Gastroesophageal sphincter (tissue), 4 donors: ENCODE measurements at regions not wholly inside any gene's neighbourhood (a gene's known extent, or its start where the extent isn't known, plus 50 kb on each side); places are given as distances from the start of the nearest gene placed in this dataset.

Experiments
- ATAC-seq: fragments of 150-250 bp; one replicate; pipeline ENCODE4 v1.9.1; 2016; ENCODE audit warnings: mild to moderate bottlenecking, moderate library complexity
- H3K27ac ChIP-seq, 4 donors: fragments of 200-600 bp; sonication (generic) in 3 of 4; 1 replicate in 3 of 4; 2 replicates in 1 of 4; pipeline ENCODE4 v1.5.1; 2016 to 2019
- H3K27me3 ChIP-seq: fragments of 200-600 bp; sonication (generic); one replicate; pipeline ENCODE4 v1.5.1; 2019
- H3K36me3 ChIP-seq, 2 donors: fragments of 200-600 bp; sonication (generic); one replicate each; pipeline ENCODE4 v1.5.1; 2019; ENCODE audit warnings: control low read depth in 1 of 2
- H3K4me1 ChIP-seq, 3 donors: fragments of 200-600 bp; sonication (generic); 1 replicate in 2 of 3; 2 replicates in 1 of 3; pipeline ENCODE4 v1.5.1; 2016 to 2019; ENCODE audit warnings: control low read depth in 2 of 3
- H3K4me3 ChIP-seq, 2 donors: fragments of 200-600 bp; sonication (generic); one replicate each; pipeline ENCODE4 v1.5.1; 2019; ENCODE audit warnings: mild to moderate bottlenecking in 1 of 2, moderate library complexity in 1 of 2
- H3K9me3 ChIP-seq, 3 donors: fragments of 200-600 bp; sonication (generic); one replicate each; pipeline ENCODE4 v1.5.1; 2017 to 2019; ENCODE audit warnings: control low read depth in 2 of 3
- CTCF ChIP-seq, 4 experiments: fragments of 200-600 bp in 2 of 4; fragments of 450-650 bp in 2 of 4; sonication (generic) in 1 of 4; IDR thresholded peaks; one replicate each; pipeline ENCODE4 v1.5.1; 2017 to 2019; ENCODE audit warnings: antibody characterized with exemption in 4 of 4, mild to moderate bottlenecking in 2 of 4, moderate library complexity in 2 of 4
- EP300 ChIP-seq: sonication (generic); formaldehyde crosslinking; IDR thresholded peaks from one replicate; pipeline ENCODE4 v1.6.1; 2017; ENCODE audit warnings: antibody characterized with exemption, mild to moderate bottlenecking
- POLR2A ChIP-seq, 2 donors: fragments of 450-650 bp; IDR thresholded peaks; one replicate each; pipeline ENCODE4 v1.6.1; 2017; ENCODE audit warnings: antibody characterized with exemption in 2 of 2, mild to moderate bottlenecking in 2 of 2, moderate library complexity in 1 of 2
- POLR2AphosphoS5 ChIP-seq: sonication (generic); formaldehyde crosslinking; IDR thresholded peaks from one replicate; pipeline ENCODE4 v1.6.1; 2017; ENCODE audit warnings: antibody characterized with exemption
- WGBS, 2 donors: methylation state at CpG; one replicate each; pipeline ENCODE4 v1.1.5; 2018; ENCODE audit warnings: low coverage in 1 of 2; 5-methylcytosine and 5-hydroxymethylcytosine counted together

GRCh38 chr1:190615818-190616217, 138.2 kb upstream of the BRINP3 start:
- 90 to 97% methylated on average over 2 to 5 of the region's 7 CpGs for WGBS, 2 donors
- TF ChIP-seq CTCF (IDR thresholded peaks at IDR 0.05) (no peak), EP300 (no peak), POLR2A (IDR thresholded peaks at IDR 0.05) (no peak), POLR2AphosphoS5 (no peak)

GRCh38 chr1:190616235-190616634, 138.6 kb upstream of the BRINP3 start:
- no peak overlapping the region for H3K27ac ChIP-seq
- H3K36me3 ChIP-seq = no peaks in the 10 kb centered on the region
- no peak for ATAC-seq
- 71% methylated on average over 1 of the region's 1 CpG; no CpG with 5 or more reads in 1 of the 2 donors for WGBS, 2 donors
- no peaks in the 10 kb centered on the region for H3K9me3 ChIP-seq
- no peaks in the 10 kb centered on the region for H3K4me1 ChIP-seq
- H3K4me3 ChIP-seq = no peak overlapping the region
- no peak for TF ChIP-seq POLR2A (IDR thresholded peaks at IDR 0.05)
- TF ChIP-seq POLR2AphosphoS5 = no peak
- TF ChIP-seq CTCF (IDR thresholded peaks at IDR 0.05) = no peak
- no peak for TF ChIP-seq EP300
- H3K27me3 ChIP-seq = no peaks in the 10 kb centered on the region

More at GRCh38 chr1:190615818-190616217, 138.2 kb upstream of the BRINP3 start:
- Histone ChIP-seq H3K27me3 (no peaks in the 10 kb centered on the region), H3K4me1 (no peaks in the 10 kb centered on the region), H3K9me3 (no peaks in the 10 kb centered on the region), H3K27ac (no peak overlapping the region), H3K4me3 (no peak overlapping the region), H3K36me3 (no peaks in the 10 kb centered on the region)
- ATAC-seq = no peak

- no peak for TF ChIP-seq POLR2A (IDR thresholded peaks at IDR 0.05)
- no peak for TF ChIP-seq EP300
- TF ChIP-seq POLR2AphosphoS5 = no peak
- TF ChIP-seq CTCF (IDR thresholded peaks at IDR 0.05) = no peak
- no peaks in the 10 kb centered on the region for H3K36me3 ChIP-seq
- H3K4me1 ChIP-seq = no peaks in the 10 kb centered on the region
- no peak overlapping the region for H3K27ac ChIP-seq
- H3K27me3 ChIP-seq = no peaks in the 10 kb centered on the region
- no peak for ATAC-seq
- no peak overlapping the region for H3K4me3 ChIP-seq
- 10 to 36% methylated on average over 1 of the region's 1 CpG for WGBS, 2 donors
- no peaks in the 10 kb centered on the region for H3K9me3 ChIP-seq
Measured at GRCh38 chr1:190619724-190620123, 142.1 kb upstream of the BRINP3 start.

- TF ChIP-seq CTCF (IDR thresholded peaks at IDR 0.05) (peak in 1 of 4 experiments; percentile 7), EP300 (no peak)
- Histone ChIP-seq H3K27me3 (no peaks in the 10 kb centered on the region), H3K36me3 (no peaks in the 10 kb centered on the region), H3K4me3 (no peak overlapping the region), H3K4me1 (no peaks in the 10 kb centered on the region), H3K27ac (no peak overlapping the region), H3K9me3 (no peaks in the 10 kb centered on the region)
- no peak for ATAC-seq
Measured at GRCh38 chr1:190633488-190633887, 155.8 kb upstream of the BRINP3 start.

GRCh38 chr1:190634134-190634533, 156.5 kb upstream of the BRINP3 start:
- H3K36me3 ChIP-seq = no peaks in the 10 kb centered on the region
- no peak overlapping the region for H3K4me3 ChIP-seq
- ATAC-seq = no peak
- H3K9me3 ChIP-seq = no peaks in the 10 kb centered on the region
- no peaks in the 10 kb centered on the region for H3K4me1 ChIP-seq
- H3K27me3 ChIP-seq = no peaks in the 10 kb centered on the region
- TF ChIP-seq EP300 = no peak
- TF ChIP-seq POLR2AphosphoS5 = no peak
- TF ChIP-seq POLR2A (IDR thresholded peaks at IDR 0.05) = no peak
- 86% methylated on average over 1 of the region's 2 CpGs; no CpG with 5 or more reads in 1 of the 2 donors for WGBS, 2 donors
- H3K27ac ChIP-seq = no peak overlapping the region

- H3K36me3 ChIP-seq = no peaks in the 10 kb centered on the region
- no peaks in the 10 kb centered on the region for H3K4me1 ChIP-seq
- ATAC-seq = no peak
- H3K9me3 ChIP-seq = no peaks in the 10 kb centered on the region
- TF ChIP-seq POLR2A (IDR thresholded peaks at IDR 0.05) (no peak), CTCF (IDR thresholded peaks at IDR 0.05) (no peak), POLR2AphosphoS5 (no peak), EP300 (no peak)
- H3K4me3 ChIP-seq = no peak overlapping the region
- no peaks in the 10 kb centered on the region for H3K27me3 ChIP-seq
- H3K27ac ChIP-seq = no peak overlapping the region
Measured at GRCh38 chr1:190649553-190649952, 171.9 kb upstream of the BRINP3 start.
